Nephron (organoid): ENCODE measurements at regions not wholly inside any gene's neighbourhood (a gene's known extent, or its start where the extent isn't known, plus 50 kb on each side); places are given as distances from the start of the nearest gene placed in this dataset.

ENCODE experiments used
- H3K27ac Mint-ChIP-seq, 3 experiments: 2 replicates each; pipeline ENCODE4 v1.8.0; 2020; ENCODE audit warnings: mixed read lengths in 3 of 3, mild to moderate bottlenecking in 2 of 3, moderate library complexity in 1 of 3
- H3K27me3 Mint-ChIP-seq: 2 replicates; pipeline ENCODE4 v1.8.0; 2021; ENCODE audit warnings: low read depth, mild to moderate bottlenecking, moderate library complexity, mixed read lengths
- H3K36me3 Mint-ChIP-seq: 2 replicates; pipeline ENCODE4 v1.8.0; 2020; ENCODE audit warnings: low read depth, mixed read lengths
- H3K4me1 Mint-ChIP-seq: 2 replicates; pipeline ENCODE4 v1.8.0; 2020; ENCODE audit warnings: mixed read lengths
- H3K4me3 Mint-ChIP-seq, 3 experiments: 2 replicates each; pipeline ENCODE4 v1.8.0; 2020; ENCODE audit warnings: mild to moderate bottlenecking in 3 of 3, mixed read lengths in 3 of 3, moderate library complexity in 2 of 3
- H3K9me3 Mint-ChIP-seq: 2 replicates; pipeline ENCODE4 v1.8.0; 2020; ENCODE audit warnings: mixed read lengths
- CTCF ChIP-seq, 3 experiments: fragments of 200-600 bp; sonication (generic); IDR thresholded peaks; one replicate each; pipeline ENCODE4 v1.5.0; 2021; ENCODE audit warnings: antibody characterized with exemption in 3 of 3; ENCODE audit not compliant: unreplicated experiment in 3 of 3

GRCh38 chr14:34229140-34229539 is 232.9 kb downstream of the SPTSSA start:
- no peak for TF ChIP-seq CTCF (IDR thresholded peaks at IDR 0.05; ENCODE audit: unreplicated experiment in 3 of 3)
- Mint-ChIP-seq H3K9me3 (no peaks in the 10 kb centered on the region), H3K4me3 (no peak overlapping the region), H3K27me3 (peaks cover 15% of the 10 kb centered on the region), H3K36me3 (no peaks in the 10 kb centered on the region), H3K4me1 (peaks cover 21% of the 10 kb centered on the region), H3K27ac (no peak overlapping the region)

- Mint-ChIP-seq H3K36me3 (no peaks in the 10 kb centered on the region), H3K9me3 (no peaks in the 10 kb centered on the region), H3K27ac (no peak overlapping the region), H3K27me3 (peaks cover 15% of the 10 kb centered on the region), H3K4me1 (peaks cover 25% of the 10 kb centered on the region), H3K4me3 (no peak overlapping the region)
- TF ChIP-seq CTCF (IDR thresholded peaks at IDR 0.05; ENCODE audit: unreplicated experiment in 3 of 3): no peak
Observed at GRCh38 chr14:34228650-34228976, 233.4 kb downstream of the SPTSSA start.

GRCh38 chr14:34227834-34228649 is 234.0 kb downstream of the SPTSSA start:
- Mint-ChIP-seq H3K9me3 (no peaks in the 10 kb centered on the region), H3K4me3 (peak overlapping the region; percentile 40 to 72 (median 50)), H3K4me1 (peaks cover 30% of the 10 kb centered on the region), H3K27me3 (peaks cover 15% of the 10 kb centered on the region), H3K36me3 (no peaks in the 10 kb centered on the region), H3K27ac (no peak overlapping the region)
- TF ChIP-seq CTCF (IDR thresholded peaks at IDR 0.05; ENCODE audit: unreplicated experiment in 3 of 3): peak; percentile 83 to 90 (median 86)

DNA sequence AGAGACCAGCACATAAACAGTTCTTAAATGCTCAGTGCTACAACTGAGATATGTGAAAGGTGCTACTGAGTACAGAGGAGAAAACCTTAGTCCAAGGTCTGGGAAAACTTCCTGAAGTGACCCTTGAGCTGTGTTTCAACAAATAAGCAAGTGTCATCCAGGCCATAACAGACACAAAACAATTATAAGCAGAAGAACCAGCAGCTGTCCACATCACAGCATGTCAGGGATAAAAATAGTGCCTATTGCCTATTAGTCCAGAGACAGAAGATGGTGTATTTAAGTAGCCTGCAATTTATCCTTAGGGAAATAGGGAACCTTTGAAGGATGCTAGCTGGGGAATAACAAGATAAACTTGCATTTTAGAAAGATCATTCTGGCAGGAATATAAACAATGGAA is 237.8 kb downstream of the SPTSSA start:
- Mint-ChIP-seq H3K27me3 (peaks cover 29% of the 10 kb centered on the region), H3K27ac (no peak overlapping the region), H3K4me1 (peaks cover 35% of the 10 kb centered on the region), H3K9me3 (no peaks in the 10 kb centered on the region), H3K4me3 (no peak overlapping the region), H3K36me3 (no peaks in the 10 kb centered on the region)
- TF ChIP-seq CTCF (IDR thresholded peaks at IDR 0.05; ENCODE audit: unreplicated experiment in 3 of 3): no peak

- TF ChIP-seq CTCF (IDR thresholded peaks at IDR 0.05; ENCODE audit: unreplicated experiment in 3 of 3): no peak
- Mint-ChIP-seq H3K4me3 (no peak overlapping the region), H3K4me1 (peaks cover 35% of the 10 kb centered on the region), H3K27ac (no peak overlapping the region), H3K27me3 (peaks cover 29% of the 10 kb centered on the region), H3K9me3 (no peaks in the 10 kb centered on the region), H3K36me3 (no peaks in the 10 kb centered on the region)
Observed at GRCh38 chr14:34223373-34224148, 238.5 kb downstream of the SPTSSA start.
